Calu3 (cell line): ENCODE measurements at regions not wholly inside any gene's neighbourhood (a gene's known extent, or its start where the extent isn't known, plus 50 kb on each side); places are given as distances from the start of the nearest gene placed in this dataset.

ENCODE experiments used
- BruUV-seq: library from RNA; stranded (reverse); fragments of 400-500 nt; replicated peaks from 2 replicates; lab custom pipeline; 2021; lab: Mats Ljungman, UMichigan
- CTCF ChIA-PET: fragments of 300-600 bp; sonication (Branson Sonifier 250); formaldehyde crosslinking; loops from one replicate; lab custom pipeline; 2022; ENCODE audit warnings: antibody characterized with exemption; lab: Charles Lee
- DNase-seq: peaks from one replicate; pipeline ENCODE4 v3.0.0; 2022
- H3K27ac Mint-ChIP-seq: one replicate; pipeline ENCODE4 v1.8.0; 2022; ENCODE audit warnings: mixed read lengths; ENCODE audit not compliant: unreplicated experiment
- H3K27me3 Mint-ChIP-seq: one replicate; pipeline ENCODE4 v1.8.0; 2022; ENCODE audit warnings: mixed read lengths; ENCODE audit not compliant: unreplicated experiment
- H3K36me3 Mint-ChIP-seq: one replicate; pipeline ENCODE4 v1.8.0; 2022; ENCODE audit warnings: mild to moderate bottlenecking, moderate library complexity, mixed read lengths; ENCODE audit not compliant: insufficient read depth, unreplicated experiment
- H3K4me1 Mint-ChIP-seq: one replicate; pipeline ENCODE4 v1.8.0; 2022; ENCODE audit warnings: mild to moderate bottlenecking, low read depth, mixed read lengths; ENCODE audit not compliant: unreplicated experiment
- H3K4me3 Mint-ChIP-seq: one replicate; pipeline ENCODE4 v1.8.0; 2022; ENCODE audit warnings: mild to moderate bottlenecking, low read depth, moderate library complexity, mixed read lengths; ENCODE audit not compliant: unreplicated experiment
- H3K9me3 Mint-ChIP-seq: one replicate; pipeline ENCODE4 v1.8.0; 2022; ENCODE audit warnings: low read depth, mixed read lengths; ENCODE audit not compliant: unreplicated experiment
- intact Hi-C: fragments of 100-400 bp; cut with micrococcal nuclease; formaldehyde crosslinking; loops from one replicate; pipeline ENCODE4 v1.10.0; 2022; ENCODE audit not compliant: unreplicated experiment
- TF ChIP-seq, protein P1 (sequence below): fragments of 200-600 bp; IDR thresholded peaks from one replicate; pipeline ENCODE4 v1.8.0; 2022; ENCODE audit warnings: antibody characterized with exemption; ENCODE audit not compliant: unreplicated experiment

- no peak for DNase-seq
- CTCF ChIA-PET = interaction anchor here (0.9 kb wide), 1 partner anchor 15 kb away, joined by 4 read pairs; no protein-coding TSS in a partner anchor
- H3K27ac Mint-ChIP-seq = no peak overlapping the region
Measured at GRCh38 chr4:129377131-129377845, 281.3 kb downstream of the C4orf33 start.

DNA sequence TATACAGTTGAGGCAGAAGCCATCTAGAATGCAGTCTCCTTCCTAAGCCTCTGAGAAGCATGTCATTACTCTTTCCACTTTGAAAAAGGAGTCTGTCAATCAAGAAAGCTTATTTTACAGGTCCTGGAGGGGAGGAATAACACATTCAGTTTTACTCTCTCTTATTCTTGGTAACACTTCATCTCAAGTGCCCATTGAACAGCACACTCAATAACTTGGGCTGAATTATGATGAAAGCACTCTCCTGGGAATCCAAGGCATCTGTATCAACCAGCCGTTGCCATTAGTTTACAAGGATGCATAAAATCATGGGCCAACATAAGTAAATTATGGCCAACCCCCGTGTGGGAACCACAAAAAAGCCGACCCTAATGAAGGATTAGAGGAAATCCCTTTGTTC lies 282.4 kb downstream of the C4orf33 start:
- intact Hi-C loops = no loop called here
- TF ChIP-seq, protein P1, sequence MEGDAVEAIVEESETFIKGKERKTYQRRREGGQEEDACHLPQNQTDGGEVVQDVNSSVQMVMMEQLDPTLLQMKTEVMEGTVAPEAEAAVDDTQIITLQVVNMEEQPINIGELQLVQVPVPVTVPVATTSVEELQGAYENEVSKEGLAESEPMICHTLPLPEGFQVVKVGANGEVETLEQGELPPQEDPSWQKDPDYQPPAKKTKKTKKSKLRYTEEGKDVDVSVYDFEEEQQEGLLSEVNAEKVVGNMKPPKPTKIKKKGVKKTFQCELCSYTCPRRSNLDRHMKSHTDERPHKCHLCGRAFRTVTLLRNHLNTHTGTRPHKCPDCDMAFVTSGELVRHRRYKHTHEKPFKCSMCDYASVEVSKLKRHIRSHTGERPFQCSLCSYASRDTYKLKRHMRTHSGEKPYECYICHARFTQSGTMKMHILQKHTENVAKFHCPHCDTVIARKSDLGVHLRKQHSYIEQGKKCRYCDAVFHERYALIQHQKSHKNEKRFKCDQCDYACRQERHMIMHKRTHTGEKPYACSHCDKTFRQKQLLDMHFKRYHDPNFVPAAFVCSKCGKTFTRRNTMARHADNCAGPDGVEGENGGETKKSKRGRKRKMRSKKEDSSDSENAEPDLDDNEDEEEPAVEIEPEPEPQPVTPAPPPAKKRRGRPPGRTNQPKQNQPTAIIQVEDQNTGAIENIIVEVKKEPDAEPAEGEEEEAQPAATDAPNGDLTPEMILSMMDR = no peak
- Mint-ChIP-seq H3K36me3 (no peaks in the 10 kb centered on the region), H3K4me3 (no peak overlapping the region), H3K27ac (no peak overlapping the region), H3K9me3 (no peaks in the 10 kb centered on the region), H3K4me1 (no peaks in the 10 kb centered on the region), H3K27me3 (no peaks in the 10 kb centered on the region)
- no TSS peak for BruUV-seq
- no peak for DNase-seq
- CTCF ChIA-PET = no interaction called here

More at GRCh38 chr4:129377131-129377845, 281.3 kb downstream of the C4orf33 start:
- H3K9me3 Mint-ChIP-seq = no peaks in the 10 kb centered on the region
- intact Hi-C loops = no loop called here
- TF ChIP-seq, protein P1 = no peak
- no peaks in the 10 kb centered on the region for H3K36me3 Mint-ChIP-seq
- no peaks in the 10 kb centered on the region for H3K4me1 Mint-ChIP-seq
- H3K4me3 Mint-ChIP-seq = no peak overlapping the region
- no TSS peak for BruUV-seq
- H3K27me3 Mint-ChIP-seq = no peaks in the 10 kb centered on the region

DNA sequence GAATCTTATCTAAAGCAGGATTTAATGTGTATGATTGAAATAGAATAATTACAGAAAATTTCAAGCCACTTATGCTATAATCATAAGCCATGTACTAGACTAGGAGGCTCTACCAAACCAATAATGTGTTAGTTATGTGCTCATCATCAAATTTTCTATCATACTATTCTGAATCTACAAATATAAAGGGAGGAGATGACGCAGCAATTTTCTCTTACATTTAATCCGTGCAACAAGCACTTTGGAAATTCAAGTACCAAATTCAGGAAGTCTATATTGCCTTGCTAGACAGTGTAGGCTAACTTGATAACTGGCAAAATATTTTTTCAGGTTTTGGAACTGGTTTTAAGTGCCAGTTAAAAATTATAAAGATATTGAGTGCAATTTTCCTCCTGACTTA lies 283.5 kb downstream of the C4orf33 start:
- Mint-ChIP-seq H3K36me3 (no peaks in the 10 kb centered on the region), H3K27ac (no peak overlapping the region), H3K4me1 (no peaks in the 10 kb centered on the region), H3K9me3 (no peaks in the 10 kb centered on the region), H3K4me3 (no peak overlapping the region), H3K27me3 (no peaks in the 10 kb centered on the region)
- intact Hi-C loops = no loop called here
- no TSS peak for BruUV-seq
- TF ChIP-seq, protein P1 = no peak
- no peak for DNase-seq
- CTCF ChIA-PET = interaction anchor here (0.6 kb wide), 1 partner anchor 625 kb away, joined by 3 read pairs; no protein-coding TSS in a partner anchor

DNA sequence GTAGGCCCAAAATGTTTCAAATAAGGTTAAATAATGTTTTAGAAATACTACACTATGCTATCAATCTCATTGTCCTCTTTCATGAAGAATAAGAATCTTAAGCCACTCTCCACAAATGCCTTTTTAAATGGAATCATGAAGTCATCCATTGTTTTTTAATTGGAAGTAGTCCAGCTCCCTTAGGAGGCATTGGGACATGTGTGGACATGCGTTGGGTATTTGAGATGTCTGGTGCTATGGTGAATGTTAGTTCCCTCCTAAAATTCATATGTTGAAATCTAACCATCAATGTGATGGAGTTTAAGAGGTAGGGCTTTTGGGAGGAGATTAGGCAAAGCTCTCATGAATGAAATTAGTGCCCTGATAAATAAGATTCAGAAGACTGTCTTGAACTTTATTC lies 289.0 kb downstream of the C4orf33 start:
- Mint-ChIP-seq H3K27ac (no peak overlapping the region), H3K4me3 (no peak overlapping the region), H3K4me1 (no peaks in the 10 kb centered on the region), H3K27me3 (no peaks in the 10 kb centered on the region), H3K9me3 (no peaks in the 10 kb centered on the region), H3K36me3 (no peaks in the 10 kb centered on the region)
- intact Hi-C loops = no loop called here
- TF ChIP-seq, protein P1 = no peak
- BruUV-seq = no TSS peak
- CTCF ChIA-PET = no interaction called here
- DNase-seq = no peak
